GM06990 (cell line): ENCODE measurements at regions not wholly inside any gene's neighbourhood (a gene's known extent, or its start where the extent isn't known, plus 50 kb on each side); places are given as distances from the start of the nearest gene placed in this dataset.

Experiments used
- DNase-seq: peaks from one replicate; pipeline ENCODE4 v3.0.0-alpha.2; 2011; ENCODE audit not compliant: insufficient read length; ENCODE audit errors: extremely low read depth
- H3K27me3 ChIP-seq: replicated peaks from 2 replicates; pipeline ENCODE4 v1.6.0; 2011; ENCODE audit warnings: low read length; ENCODE audit not compliant: control insufficient read depth, insufficient read depth
- H3K36me3 ChIP-seq: 2 replicates; pipeline ENCODE4 v1.5.1; 2011; ENCODE audit warnings: low read length; ENCODE audit not compliant: control insufficient read depth, insufficient read depth
- H3K4me3 ChIP-seq: replicated peaks from 2 replicates; pipeline ENCODE4 v1.5.1; 2011; ENCODE audit warnings: low read depth, mild to moderate bottlenecking, control low read depth, low read length
- TF ChIP-seq, protein P1 (sequence below): IDR thresholded peaks from 2 replicates; pipeline ENCODE4 v1.5.1; 2011; ENCODE audit warnings: low read length, control low read depth, mild to moderate bottlenecking, inconsistent platforms; ENCODE audit not compliant: insufficient read depth, poor library complexity, severe bottlenecking

- TF ChIP-seq, protein P1, sequence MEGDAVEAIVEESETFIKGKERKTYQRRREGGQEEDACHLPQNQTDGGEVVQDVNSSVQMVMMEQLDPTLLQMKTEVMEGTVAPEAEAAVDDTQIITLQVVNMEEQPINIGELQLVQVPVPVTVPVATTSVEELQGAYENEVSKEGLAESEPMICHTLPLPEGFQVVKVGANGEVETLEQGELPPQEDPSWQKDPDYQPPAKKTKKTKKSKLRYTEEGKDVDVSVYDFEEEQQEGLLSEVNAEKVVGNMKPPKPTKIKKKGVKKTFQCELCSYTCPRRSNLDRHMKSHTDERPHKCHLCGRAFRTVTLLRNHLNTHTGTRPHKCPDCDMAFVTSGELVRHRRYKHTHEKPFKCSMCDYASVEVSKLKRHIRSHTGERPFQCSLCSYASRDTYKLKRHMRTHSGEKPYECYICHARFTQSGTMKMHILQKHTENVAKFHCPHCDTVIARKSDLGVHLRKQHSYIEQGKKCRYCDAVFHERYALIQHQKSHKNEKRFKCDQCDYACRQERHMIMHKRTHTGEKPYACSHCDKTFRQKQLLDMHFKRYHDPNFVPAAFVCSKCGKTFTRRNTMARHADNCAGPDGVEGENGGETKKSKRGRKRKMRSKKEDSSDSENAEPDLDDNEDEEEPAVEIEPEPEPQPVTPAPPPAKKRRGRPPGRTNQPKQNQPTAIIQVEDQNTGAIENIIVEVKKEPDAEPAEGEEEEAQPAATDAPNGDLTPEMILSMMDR = no peak
- Histone ChIP-seq H3K27me3 (no peaks in the 10 kb centered on the region), H3K4me3 (no peak overlapping the region), H3K36me3 (no peaks in the 10 kb centered on the region)
- DNase-seq = no peak
Observed at GRCh38 chr6:125604257-125604656, 145.2 kb upstream of the HEY2 start.

GRCh38 chr6:125611573-125612344 is 137.7 kb upstream of the HEY2 start:
- Histone ChIP-seq H3K36me3 (no peaks in the 10 kb centered on the region), H3K27me3 (no peaks in the 10 kb centered on the region), H3K4me3 (no peak overlapping the region)
- TF ChIP-seq, protein P1 = no peak
- no peak for DNase-seq

DNA sequence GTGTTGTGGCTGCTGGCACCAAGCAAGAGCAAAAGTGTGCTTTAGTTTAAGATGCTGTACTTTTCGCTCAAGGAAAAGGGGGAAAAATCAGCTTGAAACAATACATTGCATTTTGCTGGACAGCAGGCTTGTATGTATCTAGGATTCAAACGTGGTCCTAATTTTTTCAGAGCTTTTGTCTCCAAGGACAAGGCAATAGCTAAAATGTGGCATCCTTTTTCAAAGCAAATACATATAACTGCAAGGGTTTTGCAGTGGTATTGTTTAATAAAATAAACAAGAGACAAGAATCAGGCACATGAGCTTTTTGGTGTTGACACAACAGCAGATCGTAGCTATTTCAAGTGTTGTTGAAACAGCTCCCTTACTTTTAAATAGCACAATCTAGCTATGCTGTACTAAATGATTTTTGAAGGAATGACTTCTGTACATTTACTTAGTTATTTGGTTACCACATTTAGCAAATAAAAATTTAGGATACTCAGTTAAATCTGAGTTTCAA is 137.0 kb upstream of the HEY2 start:
- no peak overlapping the region for H3K4me3 ChIP-seq
- H3K36me3 ChIP-seq = no peaks in the 10 kb centered on the region
- TF ChIP-seq, protein P1 = no peak
- H3K27me3 ChIP-seq = no peaks in the 10 kb centered on the region
- DNase-seq = no peak

DNA sequence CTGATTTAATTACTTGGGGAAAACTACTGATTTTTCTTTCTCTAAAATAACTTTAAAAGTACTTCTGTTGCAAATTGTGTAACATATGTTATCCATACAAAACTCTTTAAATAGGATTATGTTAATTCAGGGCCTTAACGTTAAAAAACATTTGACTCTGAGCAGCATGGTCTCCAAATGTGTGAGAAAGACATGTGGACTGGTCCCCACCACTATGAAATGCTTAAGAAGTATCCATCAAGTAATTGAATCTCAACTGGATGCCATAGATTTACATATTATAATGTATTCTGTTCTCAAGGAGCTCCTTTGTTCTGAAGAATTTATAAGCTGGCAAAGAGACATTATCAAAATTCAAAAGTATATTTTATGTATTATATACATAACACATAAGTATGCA is 130.8 kb upstream of the HEY2 start:
- H3K4me3 ChIP-seq = no peak overlapping the region
- H3K36me3 ChIP-seq = no peaks in the 10 kb centered on the region
- no peak for DNase-seq
- TF ChIP-seq, protein P1 = no peak
- H3K27me3 ChIP-seq = no peaks in the 10 kb centered on the region

DNA sequence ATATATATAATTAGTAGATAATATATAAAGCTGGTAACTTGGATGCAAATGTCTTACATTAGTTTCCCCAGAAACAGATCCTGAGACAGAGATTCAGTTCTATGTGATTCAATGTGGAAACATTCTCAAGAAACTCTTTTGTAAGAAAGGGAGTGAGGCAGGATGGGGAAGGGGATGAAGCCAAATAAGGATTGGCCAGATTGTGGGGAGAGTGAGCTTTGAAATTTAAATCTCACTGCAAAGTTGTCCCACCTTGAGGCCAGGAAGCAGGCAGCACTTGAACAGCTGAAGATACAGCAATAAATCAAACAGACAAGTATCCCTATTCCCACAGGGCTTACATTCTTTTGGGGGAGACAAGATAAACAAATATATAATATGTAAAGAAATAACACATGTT is 126.3 kb upstream of the HEY2 start:
- Histone ChIP-seq H3K4me3 (no peak overlapping the region), H3K27me3 (no peaks in the 10 kb centered on the region), H3K36me3 (no peaks in the 10 kb centered on the region)
- TF ChIP-seq, protein P1 = no peak
- DNase-seq = no peak
